Natural killer cell (primary cell): ENCODE measurements at regions not wholly inside any gene's neighbourhood (a gene's known extent, or its start where the extent isn't known, plus 50 kb on each side); places are given as distances from the start of the nearest gene placed in this dataset.

Source experiments
- ATAC-seq, 3 donors: fragments of 150-1000 bp in 2 of 3; fragments of 200-7000 bp in 1 of 3; cut with Tn5 transposase; 1 replicate in 1 of 3; 2 replicates in 2 of 3; pipeline ENCODE4 v1.10.0; 2021; ENCODE audit warnings: mild to moderate bottlenecking in 2 of 3, moderate library complexity in 2 of 3
- DNase-seq, 2 donors: peaks; one replicate each; pipeline versions ENCODE4 v3.0.0 to v3.0.0-alpha.2; 2013 to 2021; ENCODE audit warnings: mixed read lengths in 1 of 2
- H3K27ac ChIP-seq: one replicate; pipeline ENCODE4 v1.5.1; 2013; ENCODE audit warnings: mild to moderate bottlenecking, low read length
- H3K27me3 ChIP-seq: one replicate; pipeline ENCODE4 v1.6.1; 2013; ENCODE audit warnings: low read length; ENCODE audit not compliant: control insufficient read depth, insufficient read depth
- H3K36me3 ChIP-seq: one replicate; pipeline ENCODE4 v1.6.1; 2013; ENCODE audit warnings: low read length; ENCODE audit not compliant: control insufficient read depth, insufficient read depth
- H3K4me1 ChIP-seq: one replicate; pipeline ENCODE4 v1.6.1; 2013; ENCODE audit warnings: low read length; ENCODE audit not compliant: control insufficient read depth, insufficient read depth
- H3K4me3 ChIP-seq: one replicate; pipeline ENCODE4 v1.5.1; 2013; ENCODE audit warnings: low read length
- H3K9me3 ChIP-seq: one replicate; pipeline ENCODE4 v1.6.1; 2013; ENCODE audit warnings: low read length; ENCODE audit not compliant: control insufficient read depth, insufficient read depth
- H3K27ac Mint-ChIP-seq, 2 donors: one replicate each; pipeline ENCODE4 v1.8.0; 2022; ENCODE audit warnings: mild to moderate bottlenecking in 2 of 2, mixed read lengths in 2 of 2, moderate library complexity in 1 of 2
- H3K27me3 Mint-ChIP-seq, 2 donors: one replicate each; pipeline ENCODE4 v1.8.0; 2022; ENCODE audit warnings: low read depth in 2 of 2, mixed read lengths in 2 of 2
- H3K36me3 Mint-ChIP-seq: one replicate; pipeline ENCODE4 v1.8.0; 2022; ENCODE audit warnings: mixed read lengths
- H3K4me1 Mint-ChIP-seq, 2 donors: one replicate each; pipeline ENCODE4 v1.8.0; 2022; ENCODE audit warnings: mixed read lengths in 2 of 2
- H3K4me3 Mint-ChIP-seq: one replicate; pipeline ENCODE4 v1.8.0; 2022; ENCODE audit warnings: mild to moderate bottlenecking, moderate library complexity, mixed read lengths
- H3K9me3 Mint-ChIP-seq, 2 donors: one replicate each; pipeline ENCODE4 v1.8.0; 2022; ENCODE audit warnings: mixed read lengths in 2 of 2
- WGBS: methylation state at CpG from one replicate; pipeline ENCODE4 v1.1.7; 2013; ENCODE audit warnings: missing lambda C conversion rate; ENCODE audit not compliant: insufficient coverage; 5-methylcytosine and 5-hydroxymethylcytosine counted together
- intact Hi-C: fragments of 100-400 bp; cut with micrococcal nuclease; formaldehyde crosslinking; loops from one replicate; pipeline ENCODE4 v1.14.2; 2022
- TF ChIP-seq, protein P1 (sequence below): fragments of 200-600 bp; IDR thresholded peaks from one replicate; pipeline ENCODE4 v1.8.0; 2022; ENCODE audit warnings: antibody characterized with exemption

DNA sequence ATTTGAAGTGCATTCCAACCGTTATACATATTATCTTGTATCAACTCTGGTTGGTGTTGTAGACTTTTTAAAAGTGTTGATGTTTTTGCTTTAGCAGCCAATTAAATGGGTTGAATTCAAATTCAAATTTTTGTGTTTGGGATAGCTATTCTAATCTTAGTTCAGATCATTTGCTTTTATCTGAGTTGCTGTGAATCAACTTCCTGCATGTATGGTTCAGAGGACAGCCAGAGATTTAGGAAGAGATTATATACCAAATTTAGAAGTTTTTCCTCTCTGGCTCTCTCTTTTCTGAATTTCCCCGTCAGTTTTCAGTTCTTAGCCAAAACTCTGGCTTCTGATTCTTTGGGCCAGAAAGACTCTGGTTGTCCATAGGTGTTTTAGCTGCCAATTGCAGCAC lies 415.5 kb downstream of the NUF2 start:
- Histone ChIP-seq H3K4me1 (no peaks in the 10 kb centered on the region), H3K27me3 (no peaks in the 10 kb centered on the region), H3K4me3 (no peak overlapping the region), H3K36me3 (no peaks in the 10 kb centered on the region), H3K9me3 (peaks cover 2% of the 10 kb centered on the region), H3K27ac (no peak overlapping the region)
- intact Hi-C loops = no loop called here
- ATAC-seq (no peak), DNase-seq (no peak)
- no peaks in the 10 kb centered on the region for H3K27me3 Mint-ChIP-seq
- WGBS = 0% methylated on average over 1 of the region's 2 CpGs
- TF ChIP-seq, protein P1, sequence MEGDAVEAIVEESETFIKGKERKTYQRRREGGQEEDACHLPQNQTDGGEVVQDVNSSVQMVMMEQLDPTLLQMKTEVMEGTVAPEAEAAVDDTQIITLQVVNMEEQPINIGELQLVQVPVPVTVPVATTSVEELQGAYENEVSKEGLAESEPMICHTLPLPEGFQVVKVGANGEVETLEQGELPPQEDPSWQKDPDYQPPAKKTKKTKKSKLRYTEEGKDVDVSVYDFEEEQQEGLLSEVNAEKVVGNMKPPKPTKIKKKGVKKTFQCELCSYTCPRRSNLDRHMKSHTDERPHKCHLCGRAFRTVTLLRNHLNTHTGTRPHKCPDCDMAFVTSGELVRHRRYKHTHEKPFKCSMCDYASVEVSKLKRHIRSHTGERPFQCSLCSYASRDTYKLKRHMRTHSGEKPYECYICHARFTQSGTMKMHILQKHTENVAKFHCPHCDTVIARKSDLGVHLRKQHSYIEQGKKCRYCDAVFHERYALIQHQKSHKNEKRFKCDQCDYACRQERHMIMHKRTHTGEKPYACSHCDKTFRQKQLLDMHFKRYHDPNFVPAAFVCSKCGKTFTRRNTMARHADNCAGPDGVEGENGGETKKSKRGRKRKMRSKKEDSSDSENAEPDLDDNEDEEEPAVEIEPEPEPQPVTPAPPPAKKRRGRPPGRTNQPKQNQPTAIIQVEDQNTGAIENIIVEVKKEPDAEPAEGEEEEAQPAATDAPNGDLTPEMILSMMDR = no peak
- H3K36me3 Mint-ChIP-seq = no peaks in the 10 kb centered on the region
- H3K4me3 Mint-ChIP-seq = no peak overlapping the region
- no peaks in the 10 kb centered on the region for H3K4me1 Mint-ChIP-seq
- no peak overlapping the region for H3K27ac Mint-ChIP-seq
- peaks cover 5 to 6% of the 10 kb centered on the region in 2 donors for H3K9me3 Mint-ChIP-seq

DNA sequence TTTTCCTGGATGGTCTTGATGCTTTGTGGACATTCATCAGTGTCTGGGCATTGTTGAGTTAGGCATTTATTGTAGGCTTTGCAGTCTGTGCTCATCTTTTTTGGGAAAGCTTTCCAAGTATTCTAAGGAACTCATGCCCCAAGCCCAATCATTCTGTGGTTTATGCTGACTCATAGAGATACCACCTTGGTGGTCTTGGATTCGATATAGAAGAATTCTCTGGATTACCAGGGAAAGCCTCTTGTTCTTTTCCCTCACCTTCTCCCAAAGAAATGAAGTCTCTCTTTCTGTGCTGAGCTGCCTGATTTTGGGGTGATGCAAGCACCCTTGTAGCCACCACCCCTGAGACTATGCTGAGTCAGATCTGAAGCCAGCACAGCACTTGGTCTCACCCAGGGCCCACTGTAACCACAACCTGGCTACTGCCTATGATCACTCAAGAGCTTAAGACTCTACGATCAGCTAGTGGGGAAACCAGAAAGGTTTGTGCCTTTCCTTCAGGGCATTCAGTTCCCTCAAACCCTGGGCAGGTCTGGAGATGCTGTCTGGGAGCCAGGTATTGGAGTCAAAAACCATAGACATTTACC lies 422.6 kb downstream of the NUF2 start:
- no peaks in the 10 kb centered on the region for H3K27me3 Mint-ChIP-seq
- Histone ChIP-seq H3K27ac (no peak overlapping the region), H3K4me1 (no peaks in the 10 kb centered on the region), H3K27me3 (no peaks in the 10 kb centered on the region), H3K36me3 (no peaks in the 10 kb centered on the region), H3K4me3 (no peak overlapping the region), H3K9me3 (peaks cover 14% of the 10 kb centered on the region)
- intact Hi-C loops = no loop called here
- peaks cover 9 to 14% of the 10 kb centered on the region in 2 donors for H3K9me3 Mint-ChIP-seq
- no peaks in the 10 kb centered on the region for H3K4me1 Mint-ChIP-seq
- no peak overlapping the region for H3K4me3 Mint-ChIP-seq
- TF ChIP-seq, protein P1 = no peak
- 85% methylated on average over 2 of the region's 2 CpGs for WGBS
- H3K36me3 Mint-ChIP-seq = peaks cover 11% of the 10 kb centered on the region
- H3K27ac Mint-ChIP-seq = no peak overlapping the region
- DNase-seq = no peak
- ATAC-seq = no peak

DNA sequence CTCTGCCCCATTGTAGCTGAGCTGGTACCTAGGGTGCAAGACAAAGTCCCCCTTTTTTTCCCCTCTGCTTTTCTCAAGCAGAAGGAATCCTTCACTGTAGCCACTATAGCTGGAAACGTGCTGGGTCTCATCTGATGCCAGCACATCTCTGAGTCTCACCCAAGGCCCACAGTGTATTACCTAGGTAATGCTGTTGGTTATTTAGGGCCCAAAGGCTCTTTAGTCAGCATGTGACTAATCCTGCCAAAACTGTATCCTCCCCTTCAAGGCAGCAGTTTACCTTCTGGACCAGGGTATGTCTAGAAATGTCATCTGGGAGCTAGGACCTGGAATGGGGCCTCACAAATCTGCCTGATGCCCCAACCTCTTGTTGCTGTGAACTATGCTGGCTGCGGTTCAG lies 423.4 kb downstream of the NUF2 start:
- H3K27me3 ChIP-seq = no peaks in the 10 kb centered on the region
- peaks cover 14% of the 10 kb centered on the region for H3K9me3 ChIP-seq
- ATAC-seq (no peak), DNase-seq (no peak)
- intact Hi-C loops = no loop called here
- H3K36me3 ChIP-seq = no peaks in the 10 kb centered on the region
- no peak overlapping the region for H3K4me3 ChIP-seq
- no peaks in the 10 kb centered on the region for H3K27me3 Mint-ChIP-seq
- no peak overlapping the region for H3K4me3 Mint-ChIP-seq
- TF ChIP-seq, protein P1 = no peak
- H3K36me3 Mint-ChIP-seq = peaks cover 11% of the 10 kb centered on the region
- no peak overlapping the region for H3K27ac Mint-ChIP-seq
- H3K4me1 Mint-ChIP-seq = no peaks in the 10 kb centered on the region
- peaks cover 9 to 18% of the 10 kb centered on the region in 2 donors for H3K9me3 Mint-ChIP-seq
- no peak overlapping the region for H3K27ac ChIP-seq
- 31% methylated on average over 2 of the region's 2 CpGs for WGBS
- H3K4me1 ChIP-seq = no peaks in the 10 kb centered on the region

DNA sequence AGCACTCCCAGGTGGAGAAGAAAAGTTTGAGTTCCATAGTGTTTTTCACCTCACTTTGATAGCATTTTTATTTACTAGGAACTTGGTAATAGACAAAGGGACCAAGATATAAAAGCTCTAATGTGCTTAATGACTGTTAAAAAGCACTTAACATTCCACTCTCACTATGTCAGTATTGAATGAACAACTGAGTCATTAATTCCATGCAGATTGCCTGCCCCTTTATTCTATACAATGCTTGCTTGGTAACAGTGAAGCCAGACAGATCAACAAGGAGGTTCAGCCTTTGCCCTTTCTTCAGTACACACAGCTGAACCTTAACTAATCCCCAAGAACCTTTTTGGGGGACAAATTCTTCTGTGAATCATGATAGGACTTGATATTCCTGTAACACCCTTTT lies 425.5 kb downstream of the NUF2 start:
- intact Hi-C loops = no loop called here
- DNase-seq (no peak), ATAC-seq (no peak)
- H3K4me1 Mint-ChIP-seq = no peaks in the 10 kb centered on the region
- Histone ChIP-seq H3K36me3 (no peaks in the 10 kb centered on the region), H3K27ac (no peak overlapping the region), H3K9me3 (peaks cover 14% of the 10 kb centered on the region), H3K4me3 (no peak overlapping the region), H3K27me3 (no peaks in the 10 kb centered on the region), H3K4me1 (no peaks in the 10 kb centered on the region)
- TF ChIP-seq, protein P1 = no peak
- no peak overlapping the region for H3K4me3 Mint-ChIP-seq
- peaks cover 11% of the 10 kb centered on the region for H3K36me3 Mint-ChIP-seq
- no peaks in the 10 kb centered on the region for H3K27me3 Mint-ChIP-seq
- peaks cover 9 to 18% of the 10 kb centered on the region in 2 donors for H3K9me3 Mint-ChIP-seq
- H3K27ac Mint-ChIP-seq = no peak overlapping the region
